GM13976 (cell line): ENCODE measurements at regions not wholly inside any gene's neighbourhood (a gene's known extent, or its start where the extent isn't known, plus 50 kb on each side); places are given as distances from the start of the nearest gene placed in this dataset.

Source experiments
- DNase-seq: peaks from one replicate; pipeline ENCODE4 v3.0.0; 2012; ENCODE audit warnings: low spot score
- CTCF ChIP-seq: IDR thresholded peaks from 2 replicates; pipeline ENCODE4 v1.5.1; 2012; ENCODE audit warnings: borderline replicate concordance, mild to moderate bottlenecking; ENCODE audit not compliant: insufficient read depth; ENCODE audit errors: extremely low read depth, missing control alignments, control extremely low read depth
- in situ Hi-C: fragments of 300-500 bp; cut with MboI; formaldehyde crosslinking; loops from one replicate; pipeline ENCODE4 v1.12.0; 2022; ENCODE audit warnings: low sequenced_read_pairs, mixed read lengths, inconsistent platforms; ENCODE audit not compliant: unreplicated experiment

- TF ChIP-seq CTCF = no peak
- DNase-seq = no peak
- in situ Hi-C loops = no loop called here
These were observed 50.7 kb upstream of the ST6GALNAC3 start for GRCh38 chr1:76023669-76024435.
